ENCODE measurements at regions not wholly inside any gene's neighbourhood (a gene's known extent, or its start where the extent isn't known, plus 50 kb on each side); places are given as distances from the start of the nearest gene placed in this dataset.
"Not testable (repeated sequence)": the region's sequence is repeated elsewhere in the genome, so short reads cannot be mapped to it uniquely, and the experiment has no call there.

GRCh38 chr11:45738194-45738593 is 66.8 kb upstream of the SLC35C1 start:
- not testable (repeated sequence) for H3K27ac Mint-ChIP-seq; H2AFZ ChIP-seq (ENCODE audit: low read length); H3K4me1 ChIP-seq (ENCODE audit: insufficient read depth, low read length); DNase-seq; H4K20me1 ChIP-seq (ENCODE audit: control insufficient read depth, insufficient read depth, insufficient read length); H3K9ac ChIP-seq (ENCODE audit: extremely low read depth, insufficient read length, low read length); H3K4ac ChIP-seq (ENCODE audit: low read depth, low read length); H3T11ph ChIP-seq (ENCODE audit: low read length); H3K9me3 ChIP-seq (ENCODE audit: control insufficient read depth, low read depth, low read length); H3K4me2 ChIP-seq (ENCODE audit: insufficient read depth, insufficient read length, low read length); H3K56ac ChIP-seq (ENCODE audit: insufficient read length, low read depth, low read length); H2BK120ac ChIP-seq (ENCODE audit: low read depth, low read length, poor library complexity, severe bottlenecking); H2BK15ac ChIP-seq (ENCODE audit: low read depth, low read length); H3K14ac ChIP-seq (ENCODE audit: insufficient read depth, low read length); H4K5ac ChIP-seq (ENCODE audit: insufficient read length, low read depth, low read length); H2BK12ac ChIP-seq (ENCODE audit: insufficient read length, low read depth, low read length); H3K27ac ChIP-seq (ENCODE audit: insufficient read length, low read depth, low read length); H2AK5ac ChIP-seq (ENCODE audit: insufficient read length, low read length); H4K8ac ChIP-seq (replicated peaks; ENCODE audit: insufficient read length, low read depth, low read length); H2BK5ac ChIP-seq (ENCODE audit: insufficient read length, low read length); H3K4me3 Mint-ChIP-seq; H3K27me3 ChIP-seq (ENCODE audit: insufficient read depth, low read length); H3K79me2 ChIP-seq (ENCODE audit: insufficient read depth, low read length); H3K23me2 ChIP-seq (ENCODE audit: insufficient read length, low read depth, low read length, poor library complexity, severe bottlenecking); H3K23ac ChIP-seq (ENCODE audit: insufficient read length, low read depth, low read length); H4K91ac ChIP-seq (ENCODE audit: insufficient read length, low read depth, low read length); H3K4me1 Mint-ChIP-seq; H3K79me1 ChIP-seq (ENCODE audit: insufficient read depth, low read depth, low read length, poor library complexity, severe bottlenecking); H2BK20ac ChIP-seq (ENCODE audit: low read depth, low read length, poor library complexity, severe bottlenecking); H3K18ac ChIP-seq (ENCODE audit: insufficient read length, low read depth, low read length)
- WGBS (ENCODE audit: extremely low coverage, insufficient read length, low lambda C conversion rate) = no CpG with 5 or more reads among the region's 37 CpGs
- Mint-ChIP-seq H3K9me3 (peaks cover 17% of the 10 kb centered on the region in 2 experiments), H3K36me3 (ENCODE audit: insufficient read depth in 1 of 3, low read depth in 3 of 3) (peaks cover 2 to 16% (median 9%) of the 10 kb centered on the region in 3 experiments; a peak in 5 of 7 replicates), H3K27me3 (ENCODE audit: low read depth) (peaks cover 16% of the 10 kb centered on the region)

Data from H9 (cell line).